ENCODE measurements at regions not wholly inside any gene's neighbourhood (a gene's known extent, or its start where the extent isn't known, plus 50 kb on each side); places are given as distances from the start of the nearest gene placed in this dataset.

DNA sequence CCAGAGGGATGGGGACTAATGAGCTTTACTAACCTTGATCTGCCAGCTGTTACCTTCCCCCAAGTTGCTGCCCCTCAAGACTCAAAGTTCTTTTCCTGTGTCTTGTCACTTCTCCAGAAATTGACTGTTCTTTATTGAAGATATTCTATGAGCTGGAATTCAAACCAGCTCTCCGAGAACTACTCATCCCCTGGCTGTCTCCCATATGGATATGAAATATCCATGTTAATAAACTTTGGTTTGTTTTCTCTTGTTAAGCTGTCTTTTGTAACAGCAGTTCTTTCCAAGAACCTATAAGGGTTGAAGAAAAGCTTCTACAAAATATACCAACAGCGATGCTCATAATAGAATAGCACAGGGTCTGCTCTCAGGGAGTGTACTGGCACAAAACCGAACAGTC, 77.0 kb downstream of the CAMK2N1 start:
- TF ChIP-seq, protein P1, sequence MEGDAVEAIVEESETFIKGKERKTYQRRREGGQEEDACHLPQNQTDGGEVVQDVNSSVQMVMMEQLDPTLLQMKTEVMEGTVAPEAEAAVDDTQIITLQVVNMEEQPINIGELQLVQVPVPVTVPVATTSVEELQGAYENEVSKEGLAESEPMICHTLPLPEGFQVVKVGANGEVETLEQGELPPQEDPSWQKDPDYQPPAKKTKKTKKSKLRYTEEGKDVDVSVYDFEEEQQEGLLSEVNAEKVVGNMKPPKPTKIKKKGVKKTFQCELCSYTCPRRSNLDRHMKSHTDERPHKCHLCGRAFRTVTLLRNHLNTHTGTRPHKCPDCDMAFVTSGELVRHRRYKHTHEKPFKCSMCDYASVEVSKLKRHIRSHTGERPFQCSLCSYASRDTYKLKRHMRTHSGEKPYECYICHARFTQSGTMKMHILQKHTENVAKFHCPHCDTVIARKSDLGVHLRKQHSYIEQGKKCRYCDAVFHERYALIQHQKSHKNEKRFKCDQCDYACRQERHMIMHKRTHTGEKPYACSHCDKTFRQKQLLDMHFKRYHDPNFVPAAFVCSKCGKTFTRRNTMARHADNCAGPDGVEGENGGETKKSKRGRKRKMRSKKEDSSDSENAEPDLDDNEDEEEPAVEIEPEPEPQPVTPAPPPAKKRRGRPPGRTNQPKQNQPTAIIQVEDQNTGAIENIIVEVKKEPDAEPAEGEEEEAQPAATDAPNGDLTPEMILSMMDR (optimal IDR thresholded peaks at IDR 0.05 in 1 of 3, IDR thresholded peaks at IDR 0.05 in 1 of 3, conservative IDR thresholded peaks at IDR 0.05 in 1 of 3; ENCODE audit: extremely low read depth in 1 of 3, insufficient read depth in 2 of 3, low read length in 3 of 3), result no peak
- no peak for TF ChIP-seq EZH2 (IDR thresholded peaks at IDR 0.05; ENCODE audit: low read length)

Measured in keratinocyte (primary cell).